NCI-H1105 treated with DMSO at 0.1 percent for 48 hours (cell line): ENCODE measurements at regions not wholly inside any gene's neighbourhood (a gene's known extent, or its start where the extent isn't known, plus 50 kb on each side); places are given as distances from the start of the nearest gene placed in this dataset.

Source experiments
- DNase-seq: peaks from one replicate; lab custom pipeline; 2025; lab: John Stamatoyannopoulos, UW

DNA sequence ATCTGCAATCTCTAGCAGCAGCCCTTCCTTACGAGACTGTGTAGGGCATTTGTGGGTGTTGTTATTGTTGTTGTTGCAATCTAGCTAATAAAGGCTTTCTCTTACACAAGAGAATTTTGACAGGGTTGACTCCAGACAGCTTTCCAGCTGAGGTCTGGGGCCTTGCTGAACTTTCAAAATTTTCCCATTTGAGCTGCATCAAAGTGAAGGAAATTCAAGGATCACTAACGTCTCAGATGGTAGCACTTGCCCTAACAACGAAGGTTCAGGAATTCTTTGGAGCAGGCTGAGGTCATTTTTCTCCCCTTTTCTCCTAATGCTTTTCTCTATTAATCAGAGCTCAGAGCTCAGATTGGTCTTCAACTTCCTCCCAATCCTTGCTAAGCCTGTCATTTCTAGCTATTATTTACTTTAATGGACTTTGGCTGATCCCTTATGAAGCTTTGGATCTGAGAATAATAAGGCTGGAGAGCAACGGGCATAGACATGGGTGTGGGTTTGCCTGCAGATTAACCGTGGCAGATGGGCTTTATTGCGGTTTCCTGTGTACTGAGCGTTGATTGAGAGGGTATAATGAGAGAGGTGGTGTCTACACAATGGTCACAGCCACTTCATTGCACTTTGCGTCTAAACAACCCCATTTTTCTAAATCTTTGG, 614.0 kb upstream of the AGTR1 start:
- DNase-seq = no peak

DNA sequence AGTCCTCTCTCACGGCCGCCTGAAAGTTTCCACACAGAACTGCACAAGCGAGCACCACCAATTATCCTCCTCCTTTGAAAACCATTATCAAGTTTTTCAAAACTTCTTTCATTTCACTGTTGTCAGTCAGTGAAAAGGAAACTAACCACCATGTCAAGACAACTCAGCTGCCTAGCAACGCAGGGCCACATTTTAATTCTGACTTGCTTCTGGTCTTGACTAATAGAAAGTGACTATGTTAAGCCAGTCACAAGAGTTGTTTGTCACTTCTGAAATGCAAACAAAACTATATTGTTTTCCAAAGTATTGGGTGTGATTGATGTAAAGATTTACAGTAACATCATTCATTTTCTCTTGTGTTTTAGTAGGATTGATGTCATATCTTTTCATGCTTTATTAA, 612.8 kb upstream of the AGTR1 start:
- DNase-seq = no peak

GRCh38 chr3:148087601-148088371, 609.9 kb upstream of the AGTR1 start:
- DNase-seq = no peak

DNA sequence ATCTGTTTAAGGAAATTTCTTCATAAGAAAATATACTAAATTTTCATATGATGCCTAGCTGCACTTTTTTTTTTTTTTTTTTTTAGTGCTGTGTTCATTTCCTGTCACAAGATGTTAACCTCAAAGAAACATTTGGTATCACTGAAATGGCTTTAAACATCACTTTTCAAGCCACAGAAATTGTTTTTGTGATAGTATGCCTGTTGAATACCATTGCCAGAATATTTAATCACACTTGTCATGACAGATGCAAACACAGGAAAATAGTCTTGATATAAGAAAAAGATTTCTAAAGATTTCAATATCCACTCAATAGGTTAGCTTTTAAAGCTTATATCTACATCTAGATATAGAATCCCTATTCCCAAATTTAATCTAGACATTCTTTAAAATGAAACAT, 608.5 kb upstream of the AGTR1 start:
- no peak for DNase-seq

GRCh38 chr3:148090156-148090555, 607.5 kb upstream of the AGTR1 start:
- no peak for DNase-seq

- no peak for DNase-seq
Observed at GRCh38 chr3:148092624-148093347, 604.9 kb upstream of the AGTR1 start.

- no peak for DNase-seq
Observed at GRCh38 chr3:148093753-148094152, 604.0 kb upstream of the AGTR1 start.

DNA sequence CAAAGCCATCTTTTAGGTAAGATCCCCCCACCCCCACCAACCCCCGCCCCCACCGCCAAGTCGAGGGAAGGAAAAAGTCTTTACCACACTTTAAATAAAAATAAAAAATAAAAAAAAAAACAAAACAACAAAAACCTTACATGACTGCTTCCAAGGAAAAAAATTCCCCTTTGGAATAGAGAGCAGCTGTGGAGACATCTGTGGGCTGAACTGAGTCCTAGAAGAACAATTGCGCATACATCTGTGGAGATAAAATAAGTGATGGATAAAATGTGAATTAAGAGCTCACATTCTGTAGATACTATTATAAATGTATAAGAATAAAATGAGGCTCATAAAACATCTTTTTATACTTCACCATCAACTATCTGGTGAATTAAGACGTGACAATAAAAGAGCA, 601.7 kb upstream of the AGTR1 start:
- no peak for DNase-seq

DNA sequence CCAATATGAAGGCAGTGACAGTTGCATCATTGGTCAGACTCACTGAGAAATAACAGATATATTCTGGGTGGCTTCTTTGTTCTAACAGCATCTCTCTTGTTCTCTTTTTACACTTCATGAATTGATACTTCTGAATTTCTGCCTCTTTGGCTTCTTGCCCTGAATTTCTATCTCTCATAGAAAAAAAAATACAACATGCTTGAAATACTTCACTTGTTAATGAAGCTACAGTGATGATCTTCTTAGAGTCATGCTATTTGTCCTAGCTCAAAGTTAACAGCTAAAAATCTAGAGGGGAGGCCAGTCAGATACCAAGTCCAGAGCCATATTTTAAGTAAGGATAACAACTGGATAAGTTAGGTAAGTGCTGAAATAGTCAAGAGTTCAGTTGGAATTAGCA, 597.2 kb upstream of the AGTR1 start:
- no peak for DNase-seq

DNA sequence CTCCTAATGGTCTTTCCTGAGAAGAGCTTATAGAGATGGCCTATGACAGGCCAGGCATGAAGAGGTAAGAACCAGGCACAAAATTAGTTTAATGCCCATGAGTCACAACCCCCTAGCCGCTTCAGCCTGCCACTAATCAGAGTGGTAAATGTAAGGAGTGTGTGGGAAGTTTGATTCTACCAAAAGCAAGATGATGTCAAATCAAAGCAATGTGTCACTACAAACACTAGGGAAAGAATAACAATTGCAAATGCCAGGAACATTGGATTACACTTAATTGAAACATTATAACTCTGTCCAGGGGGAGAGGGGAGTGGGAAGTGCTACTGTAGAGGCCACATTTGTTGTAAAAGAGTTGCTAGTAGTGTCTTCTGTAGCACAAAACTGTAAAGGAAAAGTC, 596.6 kb upstream of the AGTR1 start:
- DNase-seq = no peak

DNA sequence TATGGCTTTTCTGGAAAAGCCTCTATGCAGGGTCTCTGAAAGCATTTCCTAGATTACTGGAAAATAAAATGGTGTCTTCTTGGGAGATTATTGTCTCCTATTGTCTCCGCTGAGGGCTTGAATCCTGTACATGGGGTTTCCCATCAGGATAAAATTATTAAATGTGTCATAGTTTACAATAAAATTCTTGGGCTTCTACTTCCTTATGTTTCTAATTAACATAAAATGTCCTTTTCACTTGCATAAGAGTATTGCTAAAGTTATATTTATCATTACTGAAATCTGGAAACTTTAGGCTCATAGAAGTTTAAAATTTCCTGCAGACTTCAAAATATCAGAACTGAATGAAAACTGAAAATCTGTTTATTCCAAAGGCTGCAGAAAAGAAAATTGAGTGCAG, 595.5 kb upstream of the AGTR1 start:
- no peak for DNase-seq

DNA sequence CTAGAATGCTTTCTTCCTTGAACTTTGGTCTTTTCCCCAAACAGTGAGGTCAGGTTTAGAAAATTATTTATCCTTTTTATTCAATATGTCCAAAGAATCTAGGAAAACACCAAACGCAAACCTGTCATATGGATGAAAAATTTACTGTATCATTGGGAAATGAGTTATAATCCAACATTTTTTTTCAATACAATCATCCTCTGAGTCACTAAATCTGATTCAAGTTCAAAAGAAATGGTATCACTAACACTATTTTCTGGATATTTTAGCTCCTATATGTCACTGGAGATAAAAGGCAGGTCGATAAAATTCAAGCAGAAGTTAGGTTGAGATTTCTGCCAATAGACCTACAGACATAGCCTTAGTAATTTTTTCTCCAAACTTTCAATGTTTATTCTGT, 591.6 kb upstream of the AGTR1 start:
- no peak for DNase-seq

DNA sequence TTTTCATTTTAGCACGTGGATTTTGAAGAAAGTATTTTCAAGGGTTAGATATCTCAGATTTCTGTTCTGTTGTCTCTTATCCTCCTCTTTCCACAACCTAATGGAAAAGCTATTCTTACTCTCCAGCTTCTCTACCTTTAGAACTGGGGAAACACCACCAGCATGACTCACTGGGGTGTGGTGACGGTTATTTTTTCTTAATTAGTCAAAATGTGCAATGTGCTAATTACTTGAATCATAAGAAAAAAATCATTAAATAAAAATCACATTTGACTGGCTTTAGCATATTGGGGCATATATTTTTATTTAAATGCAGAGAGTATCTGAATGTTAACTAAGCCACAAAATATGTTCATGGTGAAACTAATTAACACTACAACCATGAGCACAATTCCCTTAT, 570.7 kb upstream of the AGTR1 start:
- no peak for DNase-seq

DNA sequence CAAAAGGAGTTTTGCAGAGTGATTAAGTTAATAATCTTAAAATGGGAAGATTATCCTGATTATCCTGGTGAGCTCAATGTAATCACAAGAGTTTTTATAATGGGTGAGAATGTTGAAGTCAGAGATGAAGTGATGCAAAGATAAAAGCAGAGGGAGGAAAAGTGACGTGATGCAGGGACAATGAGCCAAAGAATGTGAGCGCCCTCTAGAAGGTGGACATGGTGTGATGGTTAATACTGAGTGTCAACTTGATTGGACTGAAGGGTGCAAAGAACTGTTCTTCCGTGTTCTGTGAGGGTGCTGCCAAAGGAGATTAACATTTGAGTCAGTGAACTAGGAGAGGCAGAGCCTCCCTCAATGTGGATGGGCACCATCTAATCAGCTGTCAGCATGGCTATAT, 569.6 kb upstream of the AGTR1 start:
- no peak for DNase-seq

- no peak for DNase-seq
Observed at GRCh38 chr3:148131990-148132638, 565.6 kb upstream of the AGTR1 start.

DNA sequence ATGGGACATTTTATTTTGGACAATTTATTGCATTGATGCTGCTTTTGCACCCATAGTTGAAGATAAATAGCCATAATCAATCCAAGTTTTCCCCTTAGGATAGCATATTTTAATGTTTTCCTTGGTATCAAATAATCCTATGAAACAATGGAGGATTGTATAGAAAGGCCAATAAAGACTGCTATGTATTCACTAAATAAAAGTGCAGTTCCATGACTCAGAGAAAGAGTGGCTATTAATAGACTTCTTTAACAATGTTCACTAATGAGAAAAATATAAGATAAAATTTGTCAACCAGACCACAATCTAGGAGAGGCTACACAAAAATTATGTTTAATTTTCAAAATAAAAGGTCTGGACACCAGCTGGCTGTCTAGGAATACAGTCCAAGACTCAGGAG, 560.9 kb upstream of the AGTR1 start:
- no peak for DNase-seq

- DNase-seq = peak; percentile 78
Observed at GRCh38 chr3:148146241-148146640, 551.5 kb upstream of the AGTR1 start.

- peak; percentile 26 for DNase-seq
Observed at GRCh38 chr3:148146947-148147826, 550.5 kb upstream of the AGTR1 start.

DNA sequence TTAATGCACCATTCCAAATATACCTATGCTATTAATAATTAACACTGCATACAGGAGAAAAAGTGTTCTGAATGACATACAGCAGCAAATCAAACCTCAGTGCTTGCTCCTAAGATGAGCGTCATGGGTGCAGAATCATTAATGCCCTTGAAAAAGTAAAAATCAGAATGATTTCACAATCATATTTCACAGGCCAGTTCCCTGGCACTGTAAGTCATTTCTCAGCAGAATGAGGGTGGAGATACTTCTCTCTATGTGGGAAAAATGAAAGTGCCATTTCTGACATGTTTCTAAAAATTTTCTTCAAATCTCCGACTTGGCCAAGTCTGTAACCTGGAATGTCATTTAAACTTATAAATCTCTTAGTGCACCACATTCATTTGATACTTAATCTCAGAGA, 549.8 kb upstream of the AGTR1 start:
- DNase-seq = no peak

GRCh38 chr3:148149556-148149955, 548.1 kb upstream of the AGTR1 start:
- no peak for DNase-seq

GRCh38 chr3:148150141-148150540, 547.6 kb upstream of the AGTR1 start:
- DNase-seq = no peak

GRCh38 chr3:148158210-148158609, 539.5 kb upstream of the AGTR1 start:
- DNase-seq = no peak
